Left lung (tissue), 4 donors: ENCODE measurements at regions not wholly inside any gene's neighbourhood (a gene's known extent, or its start where the extent isn't known, plus 50 kb on each side); places are given as distances from the start of the nearest gene placed in this dataset.
A peak's percentile ranks its signal among the peaks of the same experiment; 100 is the strongest.

ENCODE experiments used
- ATAC-seq: fragments of 200-7000 bp; cut with Tn5 transposase; one replicate; pipeline ENCODE4 v1.9.1; 2020; ENCODE audit warnings: moderate library complexity
- DNase-seq, 4 donors: peaks; one replicate each; pipeline ENCODE4 v3.0.0-alpha.2; 2013 to 2020
- H3K27ac ChIP-seq, 2 donors: fragments of 200-600 bp; sonication (generic) in 1 of 2; one replicate each; pipeline versions ENCODE4 v1.5.0 to v1.8.0; 2020 to 2021
- H3K27me3 ChIP-seq, 2 donors: fragments of 200-600 bp; sonication (generic) in 1 of 2; one replicate each; pipeline versions ENCODE4 v1.5.0 to v1.8.0; 2020 to 2021
- H3K36me3 ChIP-seq, 2 donors: fragments of 200-600 bp; sonication (generic) in 1 of 2; one replicate each; pipeline versions ENCODE4 v1.5.0 to v1.8.0; 2020 to 2021
- H3K4me1 ChIP-seq, 2 donors: fragments of 200-600 bp; one replicate each; pipeline ENCODE4 v1.8.0; 2021
- H3K4me3 ChIP-seq, 2 donors: fragments of 200-600 bp; sonication (generic) in 1 of 2; one replicate each; pipeline versions ENCODE4 v1.5.0 to v1.8.0; 2020 to 2021; ENCODE audit warnings: mild to moderate bottlenecking in 1 of 2
- H3K9me3 ChIP-seq, 2 donors: fragments of 200-600 bp; sonication (generic) in 1 of 2; one replicate each; pipeline versions ENCODE4 v1.5.0 to v1.8.0; 2020 to 2021
- CTCF ChIP-seq, 2 donors: fragments of 200-600 bp; sonication (generic) in 1 of 2; IDR thresholded peaks; one replicate each; pipeline versions ENCODE4 v1.5.0 to v1.8.0; 2021; ENCODE audit warnings: antibody characterized with exemption in 2 of 2
- intact Hi-C, 2 donors: fragments of 100-400 bp; cut with DNase I; formaldehyde crosslinking; loops; one replicate each; pipeline versions ENCODE4 v1.11.2 to v1.14.2; 2022
- donor health status: DM: no; HTN: yes; CAD: no.
- donor health status: DM: no; HTN: no; CAD: no.

GRCh38 chr7:95687759-95688343, 84.5 kb upstream of the DYNC1I1 start:
- Histone ChIP-seq H3K27me3 (no peaks in the 10 kb centered on the region), H3K4me3 (no peak overlapping the region), H3K4me1 (peaks cover 0 to 10% of the 10 kb centered on the region in 2 donors), H3K27ac (no peak overlapping the region), H3K36me3 (no peaks in the 10 kb centered on the region), H3K9me3 (no peaks in the 10 kb centered on the region)
- intact Hi-C loops, result loop anchor here (5.0 to 10.0 kb wide), 3 partner anchors 146 to 161 kb away; no protein-coding TSS in a partner anchor
- peak in 1 of 4 donors; percentile 32 for DNase-seq
- TF ChIP-seq CTCF (IDR thresholded peaks at IDR 0.05), result no peak
- peak; percentile 28 for ATAC-seq

- peak in 3 of 4 donors; percentile 35 to 58 (median 41) for DNase-seq
- Histone ChIP-seq H3K9me3 (no peaks in the 10 kb centered on the region), H3K4me3 (no peak overlapping the region), H3K27ac (no peak overlapping the region), H3K27me3 (no peaks in the 10 kb centered on the region), H3K36me3 (no peaks in the 10 kb centered on the region), H3K4me1 (peaks cover 0 to 10% of the 10 kb centered on the region in 2 donors)
- TF ChIP-seq CTCF (IDR thresholded peaks at IDR 0.05), result peak in 1 of 2 donors; percentile 36
- ATAC-seq, result peak; percentile 76
- intact Hi-C loops, result loop anchor here (5.0 to 10.0 kb wide), 3 partner anchors 144 to 159 kb away; no protein-coding TSS in a partner anchor
Measured at GRCh38 chr7:95686109-95686508, 86.2 kb upstream of the DYNC1I1 start.

- no peak overlapping the region for H3K27ac ChIP-seq
- peaks cover 0 to 10% of the 10 kb centered on the region in 2 donors for H3K4me1 ChIP-seq
- ATAC-seq (no peak), DNase-seq (no peak)
- no peak overlapping the region for H3K4me3 ChIP-seq
- no peaks in the 10 kb centered on the region for H3K27me3 ChIP-seq
- intact Hi-C loops, result loop anchor here in 1 of 2 donors (10.0 kb wide), 1 partner anchor 150 kb away; no protein-coding TSS in a partner anchor
- no peaks in the 10 kb centered on the region for H3K36me3 ChIP-seq
- TF ChIP-seq CTCF (IDR thresholded peaks at IDR 0.05), result no peak
- H3K9me3 ChIP-seq, result no peaks in the 10 kb centered on the region
Measured at GRCh38 chr7:95684505-95684904, 87.8 kb upstream of the DYNC1I1 start.

- H3K4me3 ChIP-seq, result no peak overlapping the region
- intact Hi-C loops, result loop anchor here in 1 of 2 donors (10.0 kb wide), 1 partner anchor 149 kb away; no protein-coding TSS in a partner anchor
- peaks cover 0 to 10% of the 10 kb centered on the region in 2 donors for H3K4me1 ChIP-seq
- peak in 1 of 4 donors; percentile 44 for DNase-seq
- peak; percentile 40 to 56 for TF ChIP-seq CTCF (IDR thresholded peaks at IDR 0.05)
- H3K9me3 ChIP-seq, result no peaks in the 10 kb centered on the region
- no peaks in the 10 kb centered on the region for H3K36me3 ChIP-seq
- H3K27me3 ChIP-seq, result no peaks in the 10 kb centered on the region
- no peak overlapping the region for H3K27ac ChIP-seq
- ATAC-seq, result peak; percentile 77
Measured at GRCh38 chr7:95684037-95684436, 87.7 kb upstream of the PDK4 start.

- Histone ChIP-seq H3K4me3 (no peak overlapping the region), H3K4me1 (peaks cover 0 to 10% of the 10 kb centered on the region in 2 donors), H3K27me3 (no peaks in the 10 kb centered on the region), H3K36me3 (no peaks in the 10 kb centered on the region), H3K27ac (no peak overlapping the region), H3K9me3 (no peaks in the 10 kb centered on the region)
- intact Hi-C loops, result loop anchor here in 1 of 2 donors (10.0 kb wide), 1 partner anchor 148 kb away; no protein-coding TSS in a partner anchor
- ATAC-seq (no peak), DNase-seq (no peak)
- no peak for TF ChIP-seq CTCF (IDR thresholded peaks at IDR 0.05)
Measured at GRCh38 chr7:95682913-95683312, 86.6 kb upstream of the PDK4 start.
